COLO829 (cell line): ENCODE measurements at regions not wholly inside any gene's neighbourhood (a gene's known extent, or its start where the extent isn't known, plus 50 kb on each side); places are given as distances from the start of the nearest gene placed in this dataset.
A peak's percentile ranks its signal among the peaks of the same experiment; 100 is the strongest.
"Not testable (repeated sequence)": the region's sequence is repeated elsewhere in the genome, so short reads cannot be mapped to it uniquely, and the experiment has no call there.

Experiments used
- DNase-seq: peaks from one replicate; pipeline ENCODE4 v3.0.0; 2012; ENCODE audit warnings: low spot score

- DNase-seq: no peak
Measured at GRCh38 chrX:95218976-95219375, 1465.7 kb upstream of the DIAPH2 start.

- no peak for DNase-seq
Measured at GRCh38 chrX:95248386-95248785, 1436.3 kb upstream of the DIAPH2 start.

- no peak for DNase-seq
Measured at GRCh38 chrX:95290455-95290854, 1394.2 kb upstream of the DIAPH2 start.

- DNase-seq: no peak
Measured at GRCh38 chrX:95291561-95291960, 1393.1 kb upstream of the DIAPH2 start.

GRCh38 chrX:95318882-95319281 lies 1365.8 kb upstream of the DIAPH2 start:
- DNase-seq: peak; percentile 13

GRCh38 chrX:95325185-95325584 lies 1359.5 kb upstream of the DIAPH2 start:
- no peak for DNase-seq

GRCh38 chrX:95330292-95330691 lies 1354.3 kb upstream of the DIAPH2 start:
- DNase-seq: no peak

GRCh38 chrX:95332530-95332929 lies 1352.1 kb upstream of the DIAPH2 start:
- DNase-seq: no peak

- peak; percentile 2 for DNase-seq
Measured at GRCh38 chrX:95346856-95347255, 1337.8 kb upstream of the DIAPH2 start.

GRCh38 chrX:95350774-95351488 lies 1333.7 kb upstream of the DIAPH2 start:
- DNase-seq: no peak

GRCh38 chrX:95367286-95367685 lies 1317.4 kb upstream of the DIAPH2 start:
- no peak for DNase-seq

- DNase-seq: no peak
Measured at GRCh38 chrX:95382799-95383198, 1301.8 kb upstream of the DIAPH2 start.

GRCh38 chrX:95383778-95384177 lies 1300.9 kb upstream of the DIAPH2 start:
- DNase-seq: no peak

- DNase-seq: no peak
Measured at GRCh38 chrX:95427389-95427788, 1257.3 kb upstream of the DIAPH2 start.

- DNase-seq: no peak
Measured at GRCh38 chrX:95435198-95435597, 1249.4 kb upstream of the DIAPH2 start.

- no peak for DNase-seq
Measured at GRCh38 chrX:95441836-95442235, 1242.8 kb upstream of the DIAPH2 start.

- no peak for DNase-seq
Measured at GRCh38 chrX:95484781-95485180, 1199.9 kb upstream of the DIAPH2 start.

GRCh38 chrX:95505721-95506120 lies 1178.9 kb upstream of the DIAPH2 start:
- DNase-seq: no peak

GRCh38 chrX:95509474-95509873 lies 1175.2 kb upstream of the DIAPH2 start:
- DNase-seq: no peak

GRCh38 chrX:95524018-95524417 lies 1160.6 kb upstream of the DIAPH2 start:
- DNase-seq: not testable (repeated sequence)

GRCh38 chrX:95536111-95536510 lies 1148.5 kb upstream of the DIAPH2 start:
- no peak for DNase-seq

GRCh38 chrX:95536661-95537060 lies 1148.0 kb upstream of the DIAPH2 start:
- no peak for DNase-seq

- no peak for DNase-seq
Measured at GRCh38 chrX:95539041-95539440, 1145.6 kb upstream of the DIAPH2 start.

- not testable (repeated sequence) for DNase-seq
Measured at GRCh38 chrX:95549552-95549951, 1135.1 kb upstream of the DIAPH2 start.
